Activated B cell treated with CpG ODN at 0.5 μM for 24 hours (primary cell): ENCODE measurements at regions not wholly inside any gene's neighbourhood (a gene's known extent, or its start where the extent isn't known, plus 50 kb on each side); places are given as distances from the start of the nearest gene placed in this dataset.

Source experiments
- ATAC-seq: fragments of 200-7000 bp; cut with Tn5 transposase; one replicate; pipeline ENCODE4 v1.10.0; 2021; ENCODE audit warnings: low read depth, mild to moderate bottlenecking, moderate library complexity
- CTCF ChIA-PET: fragments of 350-600 bp; sonication (Branson Sonifier 250); formaldehyde crosslinking; loops from one replicate; lab custom pipeline; 2021; ENCODE audit warnings: antibody characterized with exemption; lab: Charles Lee
- POLR2A ChIA-PET: fragments of 350-600 bp; sonication (Branson Sonifier 250); formaldehyde crosslinking; loops from one replicate; lab custom pipeline; 2021; ENCODE audit warnings: antibody characterized with exemption; lab: Charles Lee
- DNase-seq: peaks from one replicate; pipeline ENCODE4 v3.0.0; 2022
- H3K27ac Mint-ChIP-seq: one replicate; pipeline ENCODE4 v1.8.0; 2020; ENCODE audit warnings: mixed read lengths
- H3K27me3 Mint-ChIP-seq: one replicate; pipeline ENCODE4 v1.8.0; 2021; ENCODE audit warnings: mixed read lengths
- H3K36me3 Mint-ChIP-seq: one replicate; pipeline ENCODE4 v1.8.0; 2021; ENCODE audit warnings: low read depth, mixed read lengths
- H3K4me1 Mint-ChIP-seq: one replicate; pipeline ENCODE4 v1.8.0; 2021; ENCODE audit warnings: mixed read lengths
- H3K4me3 Mint-ChIP-seq: one replicate; pipeline ENCODE4 v1.8.0; 2020; ENCODE audit warnings: mild to moderate bottlenecking, mixed read lengths
- H3K9me3 Mint-ChIP-seq: one replicate; pipeline ENCODE4 v1.8.0; 2020; ENCODE audit warnings: mixed read lengths
- CTCF ChIP-seq: fragments of 200-600 bp; IDR thresholded peaks from one replicate; pipeline ENCODE4 v1.8.0; 2022; ENCODE audit warnings: antibody characterized with exemption, mild to moderate bottlenecking
- intact Hi-C: fragments of 100-400 bp; cut with micrococcal nuclease; formaldehyde crosslinking; loops from one replicate; pipeline ENCODE4 v1.15.1; 2024

- no peak overlapping the region for H3K4me3 Mint-ChIP-seq
- ChIA-PET CTCF (interaction anchor here (0.5 to 1.6 kb wide), 3 partner anchors 76 to 248 kb away, joined by 3 to 8 read pairs (median 4); partner anchors contain the start of gene OR6J1), POLR2A (interaction anchor here (1.1 to 1.7 kb wide), 2 partner anchors 160 to 174 kb away, joined by 3 to 6 read pairs; no protein-coding TSS in a partner anchor)
- no peak overlapping the region for H3K27ac Mint-ChIP-seq
- H3K9me3 Mint-ChIP-seq: no peaks in the 10 kb centered on the region
- no peaks in the 10 kb centered on the region for H3K27me3 Mint-ChIP-seq
- no peaks in the 10 kb centered on the region for H3K36me3 Mint-ChIP-seq
- ATAC-seq (no peak), DNase-seq (no peak)
- no peak for TF ChIP-seq CTCF
- intact Hi-C loops: no loop called here
- H3K4me1 Mint-ChIP-seq: peaks cover 38% of the 10 kb centered on the region
These were observed 193.2 kb downstream of the DAD1 start for GRCh38 chr14:22395803-22396202.

- ATAC-seq: no peak
- H3K4me1 Mint-ChIP-seq: peaks cover 46% of the 10 kb centered on the region
- ChIA-PET POLR2A (interaction anchor here (0.6 to 1.7 kb wide), 2 partner anchors 88 to 161 kb away, joined by 3 to 6 read pairs; no protein-coding TSS in a partner anchor), CTCF (interaction anchor here (0.8 kb wide), 1 partner anchor 78 kb away, joined by 4 read pairs; no protein-coding TSS in a partner anchor)
- H3K4me3 Mint-ChIP-seq: no peak overlapping the region
- intact Hi-C loops: no loop called here
- no peaks in the 10 kb centered on the region for H3K36me3 Mint-ChIP-seq
- TF ChIP-seq CTCF: no peak
- H3K27me3 Mint-ChIP-seq: no peaks in the 10 kb centered on the region
- no peak overlapping the region for H3K27ac Mint-ChIP-seq
- DNase-seq: no peak
- H3K9me3 Mint-ChIP-seq: no peaks in the 10 kb centered on the region
These were observed 194.4 kb downstream of the DAD1 start for GRCh38 chr14:22394616-22395015.

GRCh38 chr14:22393796-22394195 is 195.2 kb downstream of the DAD1 start:
- intact Hi-C loops: loop anchor here (2.0 kb wide), 1 partner anchor 663 kb away; the partner anchor contains the start of gene CDH24

GRCh38 chr14:22391908-22392565 is 197.0 kb downstream of the DAD1 start:
- peak; percentile 69 for ATAC-seq
- TF ChIP-seq CTCF: no peak
- peaks cover 51% of the 10 kb centered on the region for H3K4me1 Mint-ChIP-seq
- no peaks in the 10 kb centered on the region for H3K36me3 Mint-ChIP-seq
- no peak overlapping the region for H3K4me3 Mint-ChIP-seq
- no peaks in the 10 kb centered on the region for H3K27me3 Mint-ChIP-seq
- ChIA-PET POLR2A (interaction anchor here (0.9 to 5.0 kb wide), 5 partner anchors 41 to 178 kb away, joined by 3 to 42 read pairs (median 8); no protein-coding TSS in a partner anchor), CTCF (interaction anchor here (0.6 to 6.0 kb wide), 15 partner anchors 9 to 592 kb away, joined by 3 to 202 read pairs (median 4); no protein-coding TSS in a partner anchor)
- intact Hi-C loops: loop anchor here (1.0 to 2.0 kb wide), 7 partner anchors 41 to 665 kb away; partner anchors contain the start of gene CDH24
- H3K9me3 Mint-ChIP-seq: no peaks in the 10 kb centered on the region
- DNase-seq: no peak
- H3K27ac Mint-ChIP-seq: peak overlapping the region; percentile 82

More at GRCh38 chr14:22393796-22394195, 195.2 kb downstream of the DAD1 start:
- TF ChIP-seq CTCF: no peak
- Mint-ChIP-seq H3K9me3 (no peaks in the 10 kb centered on the region), H3K27ac (no peak overlapping the region), H3K36me3 (no peaks in the 10 kb centered on the region), H3K4me3 (no peak overlapping the region), H3K27me3 (no peaks in the 10 kb centered on the region), H3K4me1 (peaks cover 46% of the 10 kb centered on the region)
- ATAC-seq (no peak), DNase-seq (no peak)
- CTCF ChIA-PET: no interaction called here
- POLR2A ChIA-PET: no interaction called here
